T-helper 2 cell (primary cell): ENCODE measurements at regions not wholly inside any gene's neighbourhood (a gene's known extent, or its start where the extent isn't known, plus 50 kb on each side); places are given as distances from the start of the nearest gene placed in this dataset.
"Not testable (repeated sequence)": the region's sequence is repeated elsewhere in the genome, so short reads cannot be mapped to it uniquely, and the experiment has no call there.

Source experiments
- DNase-seq, 5 experiments: peaks; one replicate each; pipeline versions ENCODE4 v3.0.0 to v3.0.0-alpha.2; 2012 to 2022

DNA sequence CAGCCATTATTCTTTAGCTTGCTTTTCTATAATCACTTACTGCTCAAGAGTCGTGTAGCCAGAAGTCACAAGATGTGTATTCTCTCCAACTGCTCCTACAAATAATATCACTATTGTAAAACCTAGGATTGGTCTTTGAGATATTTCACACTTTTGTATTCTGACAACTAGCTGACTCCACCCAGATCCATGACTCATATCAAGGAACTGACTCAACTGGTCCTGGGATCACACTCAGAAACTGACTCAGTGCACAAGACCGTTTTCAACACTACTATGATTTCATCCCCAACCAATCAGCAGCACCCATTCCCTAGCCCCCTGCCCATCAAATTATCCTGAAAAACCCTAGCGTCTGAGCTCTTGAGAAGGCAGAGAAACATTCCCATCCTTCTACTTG lies 56.5 kb upstream of the ORC5 start:
- DNase-seq: no peak

DNA sequence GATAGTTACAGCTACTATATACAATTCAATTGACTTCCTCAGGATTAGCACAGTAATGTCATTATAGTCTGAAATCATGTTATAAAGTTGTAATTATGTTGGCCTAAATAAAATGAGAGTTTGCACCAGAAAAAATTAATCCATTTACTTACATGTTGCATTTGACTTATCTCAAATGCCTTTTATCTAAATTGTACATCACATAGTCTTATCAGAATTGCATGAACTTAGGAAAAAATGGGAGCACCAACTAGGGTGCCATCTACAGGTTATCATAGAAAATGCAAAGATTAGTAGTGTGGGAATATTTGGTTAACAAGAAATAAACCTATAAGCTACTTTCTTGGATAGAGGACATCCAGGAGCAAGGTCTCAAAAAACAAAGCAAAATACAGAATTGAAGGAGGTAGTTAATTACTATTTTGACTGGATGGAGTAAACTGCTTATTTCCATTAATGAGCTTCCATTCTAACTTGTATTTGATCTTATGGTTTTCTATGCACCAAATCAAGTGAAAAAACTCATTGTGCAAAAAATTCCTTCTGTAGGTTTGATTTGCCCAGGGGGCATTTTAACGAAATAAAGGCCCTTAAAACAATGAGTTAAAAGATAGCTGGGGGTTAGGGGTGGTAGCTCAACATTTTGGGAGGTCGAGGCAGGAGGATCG lies 60.0 kb upstream of the ORC5 start:
- no peak for DNase-seq

DNA sequence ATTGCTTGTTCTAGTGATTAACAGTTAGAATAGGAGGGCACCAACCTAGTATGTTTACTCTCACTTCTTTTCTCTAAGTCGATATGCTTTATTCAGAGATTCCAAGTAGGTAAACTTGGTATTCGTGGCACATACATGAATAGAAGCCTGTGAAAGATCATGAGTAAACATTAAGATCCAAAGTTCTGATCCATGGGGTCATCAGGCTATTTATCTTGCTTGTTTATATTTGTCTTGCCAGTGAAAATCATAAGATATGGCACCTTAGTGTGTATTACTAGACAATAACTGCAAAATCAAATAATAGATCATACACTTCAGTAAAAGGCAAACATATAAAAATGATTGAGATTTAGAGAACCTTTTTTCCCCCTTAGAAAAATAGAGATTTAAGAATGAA lies 56.5 kb upstream of the LHFPL3 start:
- no peak for DNase-seq

DNA sequence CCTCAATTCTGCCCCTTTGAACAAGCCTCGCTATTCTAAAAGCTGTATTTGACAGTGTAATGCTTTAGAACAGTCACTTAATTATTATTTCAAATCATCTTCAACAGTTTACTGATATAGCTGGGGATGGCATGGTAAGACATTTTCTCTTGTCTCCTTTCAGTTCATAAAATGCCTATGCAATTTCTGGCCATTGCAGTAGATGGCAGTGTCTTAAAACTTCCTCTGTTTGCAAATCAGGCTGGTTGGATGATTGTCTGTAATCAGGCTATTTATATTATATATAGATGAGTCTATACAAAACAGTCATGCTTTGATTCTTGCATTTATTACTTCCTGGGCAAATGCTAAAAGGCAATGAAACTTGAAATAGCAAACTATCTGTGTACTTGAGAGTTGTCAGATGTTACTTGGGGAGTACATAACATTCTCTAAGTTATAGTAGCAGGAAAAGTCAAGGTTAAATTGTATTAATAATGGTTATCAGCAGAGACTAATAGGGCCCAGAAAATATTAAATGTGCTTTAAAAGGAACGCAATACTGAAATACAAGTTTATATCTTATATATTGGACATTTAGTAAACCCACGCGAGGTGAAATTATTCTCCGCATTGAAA lies 55.5 kb upstream of the LHFPL3 start:
- peak in 1 of 5 experiments; percentile 34 for DNase-seq

DNA sequence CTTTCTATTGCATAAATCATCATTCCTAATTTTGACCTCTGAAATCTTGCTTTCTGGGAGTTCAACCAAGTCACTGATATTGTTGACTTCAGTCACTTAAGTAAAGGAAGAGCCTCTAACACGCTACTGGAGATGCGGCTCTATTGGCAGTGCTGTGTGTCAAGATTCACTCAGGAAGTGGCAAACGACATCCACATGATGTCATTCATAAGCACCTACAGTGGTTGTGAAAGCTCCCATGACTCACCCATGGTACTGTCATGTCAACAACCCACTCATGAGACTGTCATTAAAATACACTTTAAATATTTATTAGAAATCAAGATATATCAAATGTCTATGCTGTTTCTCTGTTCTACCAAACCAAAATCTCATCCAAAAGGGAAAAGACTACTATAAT lies 52.5 kb upstream of the LHFPL3 start:
- peak in 1 of 5 experiments; percentile 3 for DNase-seq

DNA sequence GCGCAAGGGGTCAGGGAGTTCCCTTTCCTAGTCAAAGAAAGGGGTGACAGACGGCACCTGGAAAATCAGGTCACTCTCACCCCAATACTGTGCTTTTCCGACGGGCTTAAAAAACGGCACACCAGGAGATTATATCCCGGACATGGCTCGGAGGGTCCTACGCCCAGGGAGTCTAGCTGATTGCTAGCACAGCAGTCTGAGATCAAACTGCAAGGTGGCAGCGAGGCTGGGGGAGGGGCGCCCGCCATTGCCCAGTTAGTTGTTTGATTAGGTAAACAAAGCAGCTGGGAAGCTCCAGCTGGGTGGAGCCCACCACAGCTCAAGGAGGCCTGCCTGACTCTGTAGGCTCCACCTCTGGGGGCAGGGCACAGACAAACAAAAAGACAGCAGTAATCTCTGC lies 51.7 kb upstream of the LHFPL3 start:
- not testable (repeated sequence) for DNase-seq
